Tibial nerve (tissue), 4 donors: ENCODE measurements at regions not wholly inside any gene's neighbourhood (a gene's known extent, or its start where the extent isn't known, plus 50 kb on each side); places are given as distances from the start of the nearest gene placed in this dataset.

Source experiments
- DNase-seq, 2 donors: peaks; one replicate each; pipeline ENCODE4 v3.0.0-alpha.2; 2019; ENCODE audit warnings: low spot score in 2 of 2
- H3K27ac ChIP-seq, 4 donors: fragments of 200-600 bp; sonication (generic) in 3 of 4; one replicate each; pipeline ENCODE4 v1.5.1; 2017 to 2019; ENCODE audit warnings: mild to moderate bottlenecking in 1 of 4
- H3K27me3 ChIP-seq, 2 donors: fragments of 200-600 bp; sonication (generic) in 1 of 2; one replicate each; pipeline versions ENCODE4 v1.5.1 to v1.6.0; 2017 to 2019
- H3K36me3 ChIP-seq, 3 donors: fragments of 200-600 bp; sonication (generic); one replicate each; pipeline ENCODE4 v1.5.1; 2018 to 2019
- H3K4me1 ChIP-seq, 4 donors: fragments of 200-600 bp; sonication (generic) in 3 of 4; one replicate each; pipeline ENCODE4 v1.5.1; 2017 to 2019
- H3K4me3 ChIP-seq, 4 donors: fragments of 200-600 bp; sonication (generic) in 3 of 4; one replicate each; pipeline ENCODE4 v1.5.1; 2017 to 2019; ENCODE audit warnings: mild to moderate bottlenecking in 1 of 4, moderate library complexity in 1 of 4
- H3K9me3 ChIP-seq, 4 donors: fragments of 200-600 bp; sonication (generic) in 3 of 4; one replicate each; pipeline ENCODE4 v1.5.1; 2017 to 2019
- EP300 ChIP-seq, 2 donors: sonication (generic); formaldehyde crosslinking; IDR thresholded peaks; one replicate each; pipeline ENCODE4 v1.6.1; 2017; ENCODE audit warnings: antibody characterized with exemption in 2 of 2, mild to moderate bottlenecking in 1 of 2
- POLR2A ChIP-seq, 2 donors: fragments of 450-650 bp; IDR thresholded peaks; one replicate each; pipeline ENCODE4 v1.6.1; 2017; ENCODE audit warnings: antibody characterized with exemption in 2 of 2, mild to moderate bottlenecking in 2 of 2, moderate library complexity in 2 of 2
- WGBS, 2 donors: methylation state at CpG; one replicate each; pipeline ENCODE4 v1.1.5; 2018; 5-methylcytosine and 5-hydroxymethylcytosine counted together
- TF ChIP-seq, protein P1 (sequence below), 5 experiments: fragments of 200-600 bp in 3 of 5; fragments of 450-650 bp in 2 of 5; sonication (generic) in 3 of 5; IDR thresholded peaks; one replicate each; pipeline ENCODE4 v1.5.1; 2016 to 2019; ENCODE audit warnings: antibody characterized with exemption in 5 of 5, mild to moderate bottlenecking in 3 of 5, moderate library complexity in 2 of 5

DNA sequence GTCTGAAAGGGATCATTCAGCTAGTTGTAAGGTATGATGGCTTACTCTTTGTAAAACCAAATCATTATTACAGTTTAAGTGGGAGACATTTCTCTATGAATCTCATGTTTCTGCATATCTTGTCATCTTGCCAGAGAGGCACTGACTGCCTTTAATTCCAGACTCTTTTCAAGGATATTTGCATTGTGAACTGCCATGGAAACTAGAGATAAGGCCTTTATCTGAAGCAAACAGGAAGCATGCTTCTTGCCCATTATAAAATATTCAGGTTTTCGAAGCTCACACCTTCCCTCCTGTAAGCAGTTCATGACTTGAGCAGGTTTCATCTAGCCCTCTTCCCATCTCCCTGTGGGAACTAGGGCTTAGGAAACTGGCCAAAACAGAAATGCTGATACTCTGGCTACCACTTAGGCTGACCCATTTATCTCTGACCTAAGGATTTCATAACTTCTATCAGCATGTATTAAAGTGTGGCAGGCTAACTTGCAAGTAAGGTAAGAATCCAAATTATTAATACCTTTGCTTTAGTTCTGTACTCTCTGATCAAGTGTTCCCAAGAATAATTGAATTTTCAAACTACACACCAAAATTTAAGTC is 326.6 kb upstream of the ALCAM start:
- H3K27me3 ChIP-seq = no peaks in the 10 kb centered on the region
- no peak overlapping the region for H3K27ac ChIP-seq
- WGBS, 2 donors = 79 to 83% methylated on average over 1 of the region's 1 CpG
- H3K9me3 ChIP-seq = no peaks in the 10 kb centered on the region
- TF ChIP-seq, protein P1, sequence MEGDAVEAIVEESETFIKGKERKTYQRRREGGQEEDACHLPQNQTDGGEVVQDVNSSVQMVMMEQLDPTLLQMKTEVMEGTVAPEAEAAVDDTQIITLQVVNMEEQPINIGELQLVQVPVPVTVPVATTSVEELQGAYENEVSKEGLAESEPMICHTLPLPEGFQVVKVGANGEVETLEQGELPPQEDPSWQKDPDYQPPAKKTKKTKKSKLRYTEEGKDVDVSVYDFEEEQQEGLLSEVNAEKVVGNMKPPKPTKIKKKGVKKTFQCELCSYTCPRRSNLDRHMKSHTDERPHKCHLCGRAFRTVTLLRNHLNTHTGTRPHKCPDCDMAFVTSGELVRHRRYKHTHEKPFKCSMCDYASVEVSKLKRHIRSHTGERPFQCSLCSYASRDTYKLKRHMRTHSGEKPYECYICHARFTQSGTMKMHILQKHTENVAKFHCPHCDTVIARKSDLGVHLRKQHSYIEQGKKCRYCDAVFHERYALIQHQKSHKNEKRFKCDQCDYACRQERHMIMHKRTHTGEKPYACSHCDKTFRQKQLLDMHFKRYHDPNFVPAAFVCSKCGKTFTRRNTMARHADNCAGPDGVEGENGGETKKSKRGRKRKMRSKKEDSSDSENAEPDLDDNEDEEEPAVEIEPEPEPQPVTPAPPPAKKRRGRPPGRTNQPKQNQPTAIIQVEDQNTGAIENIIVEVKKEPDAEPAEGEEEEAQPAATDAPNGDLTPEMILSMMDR (IDR thresholded peaks at IDR 0.05) = no peak
- no peak for TF ChIP-seq POLR2A (IDR thresholded peaks at IDR 0.05)
- TF ChIP-seq EP300 (IDR thresholded peaks at IDR 0.05) = no peak
- H3K4me3 ChIP-seq = no peak overlapping the region
- no peak for DNase-seq
- no peaks in the 10 kb centered on the region for H3K4me1 ChIP-seq
- no peaks in the 10 kb centered on the region for H3K36me3 ChIP-seq

DNA sequence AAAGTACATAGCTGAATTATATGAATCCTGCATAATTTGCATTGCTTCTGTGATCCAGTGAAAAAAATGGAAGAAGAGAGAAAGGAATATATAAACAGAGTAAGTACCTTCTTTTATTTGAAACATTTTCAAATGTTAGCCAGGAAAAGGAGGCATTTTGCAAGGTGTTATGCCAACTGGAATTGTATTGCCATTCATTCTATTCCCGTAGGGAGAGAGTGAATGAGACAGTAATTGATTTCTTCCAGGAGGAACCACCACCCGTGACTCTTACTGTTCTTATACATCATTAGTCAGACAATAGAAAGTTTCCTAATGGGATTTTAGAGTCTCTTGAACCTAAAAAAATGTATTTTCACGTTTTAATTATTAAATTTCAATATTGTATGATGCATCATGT is 324.1 kb upstream of the ALCAM start:
- TF ChIP-seq POLR2A (IDR thresholded peaks at IDR 0.05) = no peak
- TF ChIP-seq, protein P1 (IDR thresholded peaks at IDR 0.05) = no peak
- TF ChIP-seq EP300 (IDR thresholded peaks at IDR 0.05) = no peak
- 35 to 49% methylated on average over 3 of the region's 3 CpGs for WGBS, 2 donors

DNA sequence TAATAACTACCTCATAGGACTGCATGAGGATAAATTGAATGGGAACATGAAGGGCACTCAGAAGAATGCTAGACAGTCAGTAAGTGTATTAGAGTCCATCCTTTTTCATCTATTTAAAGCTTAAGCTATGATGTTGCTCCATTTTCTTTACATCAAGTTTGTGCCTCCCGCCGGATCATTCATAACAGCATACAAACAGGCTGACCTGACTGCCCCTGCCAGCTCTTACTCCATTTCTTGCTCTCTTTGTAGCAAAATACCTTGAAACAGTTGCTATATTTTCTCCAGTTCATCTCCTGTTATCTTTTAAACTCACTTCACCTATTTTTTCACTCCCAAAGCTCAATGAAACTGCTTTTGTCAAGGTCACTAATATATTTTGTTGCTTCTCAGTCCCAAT is 315.6 kb upstream of the ALCAM start:
- H3K4me1 ChIP-seq = no peaks in the 10 kb centered on the region
- TF ChIP-seq POLR2A (IDR thresholded peaks at IDR 0.05) = no peak
- TF ChIP-seq, protein P1 (IDR thresholded peaks at IDR 0.05) = no peak
- TF ChIP-seq EP300 (IDR thresholded peaks at IDR 0.05) = no peak
- 90 to 94% methylated on average over 2 of the region's 2 CpGs for WGBS, 2 donors
- H3K9me3 ChIP-seq = no peaks in the 10 kb centered on the region
- no peak overlapping the region for H3K4me3 ChIP-seq
- no peak overlapping the region for H3K27ac ChIP-seq
- no peaks in the 10 kb centered on the region for H3K27me3 ChIP-seq
- no peak for DNase-seq
- no peaks in the 10 kb centered on the region for H3K36me3 ChIP-seq

More for the DNA sequence above, 324.1 kb upstream of the ALCAM start:
- no peak overlapping the region for H3K4me3 ChIP-seq
- H3K9me3 ChIP-seq = no peaks in the 10 kb centered on the region
- no peaks in the 10 kb centered on the region for H3K36me3 ChIP-seq
- H3K4me1 ChIP-seq = no peaks in the 10 kb centered on the region
- H3K27me3 ChIP-seq = no peaks in the 10 kb centered on the region
- H3K27ac ChIP-seq = no peak overlapping the region
- no peak for DNase-seq

DNA sequence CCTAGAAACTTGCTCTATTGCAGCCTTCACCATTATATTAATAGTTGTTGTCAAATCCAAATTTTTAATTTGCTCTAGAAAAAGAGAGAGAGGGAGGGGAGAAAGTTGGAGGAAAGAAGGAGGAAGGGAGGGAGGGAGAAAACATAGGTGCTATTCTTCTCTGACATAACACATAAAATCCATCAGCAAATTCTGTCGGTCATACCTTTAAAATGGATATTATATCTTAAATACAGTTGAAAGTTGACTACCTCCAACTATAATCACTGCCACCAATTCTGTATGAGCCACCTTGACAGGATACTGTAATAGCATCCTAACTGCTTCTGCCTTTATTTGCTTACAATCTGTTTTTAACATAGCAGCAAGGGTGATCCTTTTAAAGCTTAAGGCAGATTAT is 314.7 kb upstream of the ALCAM start:
- TF ChIP-seq, protein P1 (IDR thresholded peaks at IDR 0.05) = no peak
- TF ChIP-seq EP300 (IDR thresholded peaks at IDR 0.05) (no peak), POLR2A (IDR thresholded peaks at IDR 0.05) (no peak)
- 100% methylated on average over 1 of the region's 1 CpG for WGBS, 2 donors
- Histone ChIP-seq H3K9me3 (no peaks in the 10 kb centered on the region), H3K4me1 (no peaks in the 10 kb centered on the region), H3K4me3 (no peak overlapping the region), H3K27me3 (no peaks in the 10 kb centered on the region), H3K36me3 (no peaks in the 10 kb centered on the region), H3K27ac (no peak overlapping the region)
- no peak for DNase-seq

DNA sequence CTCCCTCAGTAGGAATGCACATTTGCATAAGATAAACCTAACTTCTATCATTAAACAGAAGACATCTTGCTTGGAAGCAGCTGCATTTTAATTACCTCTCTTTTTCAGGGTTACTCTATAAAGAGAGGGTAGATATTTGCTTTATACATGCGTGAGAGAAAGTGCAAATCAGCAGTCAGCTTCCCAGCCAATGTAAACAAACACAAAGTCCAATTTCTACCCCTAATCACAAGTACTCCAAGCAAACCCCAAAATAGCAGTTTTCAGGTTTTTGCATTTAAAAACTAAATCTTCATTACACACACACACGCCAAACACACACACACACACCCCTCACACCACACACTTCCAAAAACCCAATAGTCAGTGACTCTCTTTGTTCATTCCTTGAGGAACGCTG is 303.9 kb upstream of the ALCAM start:
- no peaks in the 10 kb centered on the region for H3K4me1 ChIP-seq
- no peak for DNase-seq
- H3K9me3 ChIP-seq = no peaks in the 10 kb centered on the region
- no peak for TF ChIP-seq EP300 (IDR thresholded peaks at IDR 0.05)
- TF ChIP-seq, protein P1 (IDR thresholded peaks at IDR 0.05) = no peak
- no peak for TF ChIP-seq POLR2A (IDR thresholded peaks at IDR 0.05)
- no peak overlapping the region for H3K27ac ChIP-seq
- H3K4me3 ChIP-seq = no peak overlapping the region
- WGBS, 2 donors = 32 to 44% methylated on average over 3 of the region's 3 CpGs
- H3K36me3 ChIP-seq = no peaks in the 10 kb centered on the region
- H3K27me3 ChIP-seq = no peaks in the 10 kb centered on the region
